ENCODE measurements at regions not wholly inside any gene's neighbourhood (a gene's known extent, or its start where the extent isn't known, plus 50 kb on each side); places are given as distances from the start of the nearest gene placed in this dataset.

DNA sequence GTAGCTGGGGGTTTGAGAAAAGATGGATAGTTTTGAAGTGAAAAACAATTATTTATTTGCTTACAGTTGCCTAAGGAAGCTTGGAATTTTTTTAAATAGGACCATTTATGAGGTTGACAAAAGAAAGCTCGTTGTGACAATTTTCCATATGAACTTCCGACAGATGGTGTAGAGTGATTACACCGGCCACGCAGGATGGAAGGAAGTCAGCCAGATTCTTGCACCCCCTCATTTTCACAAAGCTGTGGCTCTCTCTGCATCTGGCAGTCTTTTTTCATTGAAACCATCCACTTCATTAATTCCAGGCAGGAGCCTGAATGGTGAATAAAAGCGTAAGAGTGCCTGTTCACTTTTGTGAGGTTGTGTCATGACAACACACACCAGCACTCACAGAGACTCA lies 1284.1 kb downstream of the AACS start:
- TF ChIP-seq, protein P1, sequence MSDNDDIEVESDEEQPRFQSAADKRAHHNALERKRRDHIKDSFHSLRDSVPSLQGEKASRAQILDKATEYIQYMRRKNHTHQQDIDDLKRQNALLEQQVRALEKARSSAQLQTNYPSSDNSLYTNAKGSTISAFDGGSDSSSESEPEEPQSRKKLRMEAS (IDR thresholded peaks at IDR 0.05; ENCODE audit: low read depth, low read length), result no peak
- no peak for TF ChIP-seq POLR2A (IDR thresholded peaks at IDR 0.05; ENCODE audit: extremely low read depth, insufficient read length)
